CD4-positive, CD25-positive, alpha-beta regulatory T cell (primary cell): ENCODE measurements at regions not wholly inside any gene's neighbourhood (a gene's known extent, or its start where the extent isn't known, plus 50 kb on each side); places are given as distances from the start of the nearest gene placed in this dataset.

ENCODE experiments used
- ATAC-seq, 2 donors: fragments of 150-1000 bp; cut with Tn5 transposase; one replicate each; pipeline ENCODE4 v1.10.0; 2021; ENCODE audit warnings: low read depth in 2 of 2, moderate number of reproducible peaks in 2 of 2, moderate library complexity in 1 of 2
- DNase-seq, 3 donors: peaks; one replicate each; pipeline versions ENCODE4 v3.0.0 to v3.0.0-alpha.2; 2012 to 2022; ENCODE audit warnings: mixed read lengths in 1 of 3
- H3K27ac ChIP-seq: one replicate; pipeline ENCODE4 v1.7.0; 2013; ENCODE audit warnings: mild to moderate bottlenecking, low read length; ENCODE audit not compliant: insufficient read depth, poor library complexity, severe bottlenecking
- H3K27me3 ChIP-seq: one replicate; pipeline ENCODE4 v1.7.0; 2013; ENCODE audit warnings: low read length; ENCODE audit not compliant: control insufficient read depth, insufficient read depth
- H3K36me3 ChIP-seq: one replicate; pipeline ENCODE4 v1.7.0; 2013; ENCODE audit warnings: mild to moderate bottlenecking, low read length, moderate library complexity; ENCODE audit not compliant: control insufficient read depth, insufficient read depth
- H3K4me1 ChIP-seq: 2 replicates; pipeline ENCODE4 v1.7.0; 2013; ENCODE audit warnings: mild to moderate bottlenecking, low read length; ENCODE audit not compliant: insufficient read depth, control insufficient read depth, poor library complexity, severe bottlenecking
- H3K4me3 ChIP-seq: one replicate; pipeline ENCODE4 v1.7.0; 2013; ENCODE audit warnings: low read depth, mild to moderate bottlenecking, low read length, moderate library complexity
- H3K9me3 ChIP-seq, 2 experiments: 1 replicate in 1 of 2; 2 replicates in 1 of 2; pipeline ENCODE4 v1.7.0; 2013; ENCODE audit warnings: low read length in 2 of 2, mild to moderate bottlenecking in 1 of 2, moderate library complexity in 1 of 2; ENCODE audit not compliant: control insufficient read depth in 2 of 2
- H3K27ac Mint-ChIP-seq, 3 donors: one replicate each; pipeline ENCODE4 v1.8.0; 2020 to 2022; ENCODE audit warnings: mild to moderate bottlenecking in 3 of 3, mixed read lengths in 3 of 3, moderate library complexity in 2 of 3
- H3K27me3 Mint-ChIP-seq: one replicate; pipeline ENCODE4 v1.8.0; 2022; ENCODE audit warnings: mild to moderate bottlenecking, mixed read lengths
- H3K36me3 Mint-ChIP-seq: one replicate; pipeline ENCODE4 v1.8.0; 2020; ENCODE audit warnings: mixed read lengths
- H3K4me1 Mint-ChIP-seq, 4 donors: one replicate each; pipeline ENCODE4 v1.8.0; 2020 to 2022; ENCODE audit warnings: mixed read lengths in 4 of 4, mild to moderate bottlenecking in 1 of 4
- H3K4me3 Mint-ChIP-seq, 4 donors: one replicate each; pipeline ENCODE4 v1.8.0; 2020 to 2022; ENCODE audit warnings: mild to moderate bottlenecking in 4 of 4, mixed read lengths in 4 of 4, moderate library complexity in 3 of 4
- H3K9me3 Mint-ChIP-seq, 7 donors: one replicate each; pipeline ENCODE4 v1.8.0; 2020 to 2022; ENCODE audit warnings: mixed read lengths in 7 of 7, mild to moderate bottlenecking in 3 of 7, moderate library complexity in 2 of 7

DNA sequence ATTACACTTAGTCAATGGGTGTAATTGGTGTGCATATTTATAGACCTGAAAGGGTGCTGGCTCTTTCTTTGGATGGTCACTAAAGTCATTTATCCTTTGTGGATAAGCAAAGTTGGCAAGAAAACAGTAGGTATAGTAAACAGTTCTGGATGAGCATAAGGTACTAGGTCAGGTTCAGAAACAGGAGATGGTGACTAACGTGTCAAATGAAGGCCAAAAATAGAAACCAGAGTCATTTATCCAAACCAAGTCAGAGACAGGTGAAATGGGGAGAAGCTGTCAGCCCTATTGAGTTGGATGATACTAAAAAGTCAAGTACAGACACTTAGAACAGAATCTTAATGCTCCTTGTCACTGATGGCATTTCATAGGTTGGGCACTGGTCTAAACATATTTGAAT lies 313.1 kb downstream of the KLHL13 start:
- DNase-seq (no peak), ATAC-seq (no peak)
- H3K9me3 Mint-ChIP-seq: peaks cover 0 to 7% (median 2%) of the 10 kb centered on the region in 7 donors
- no peaks in the 10 kb centered on the region for H3K27me3 Mint-ChIP-seq
- H3K27ac Mint-ChIP-seq: no peak overlapping the region
- Histone ChIP-seq H3K4me3 (no peak overlapping the region), H3K36me3 (no peaks in the 10 kb centered on the region), H3K27ac (no peak overlapping the region), H3K27me3 (no peaks in the 10 kb centered on the region), H3K4me1 (no peaks in the 10 kb centered on the region), H3K9me3 (no peaks in the 10 kb centered on the region)
- no peaks in the 10 kb centered on the region for H3K36me3 Mint-ChIP-seq
- H3K4me3 Mint-ChIP-seq: no peak overlapping the region
- H3K4me1 Mint-ChIP-seq: no peaks in the 10 kb centered on the region

DNA sequence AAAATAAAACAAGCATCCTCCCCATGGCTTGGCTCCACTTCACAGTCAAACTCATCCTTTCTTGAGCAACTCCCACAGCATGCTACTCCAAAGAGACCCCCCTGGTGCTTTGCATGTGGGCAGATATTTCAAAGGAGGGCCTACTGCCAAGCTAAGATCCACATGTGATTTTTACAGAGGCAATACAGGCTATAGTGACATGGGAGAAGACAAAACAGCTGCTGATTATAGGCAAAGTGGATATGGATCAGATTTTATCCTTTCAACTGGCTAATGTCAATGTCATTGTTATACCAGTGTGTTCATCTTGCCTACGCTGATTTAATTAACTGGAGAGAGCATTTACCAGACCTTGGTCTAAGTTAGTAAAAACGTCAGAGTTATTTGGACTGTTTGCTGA lies 328.3 kb downstream of the KLHL13 start:
- Mint-ChIP-seq H3K4me1 (no peaks in the 10 kb centered on the region), H3K9me3 (peaks cover 0 to 5% (median 1%) of the 10 kb centered on the region in 7 donors), H3K36me3 (no peaks in the 10 kb centered on the region), H3K27me3 (no peaks in the 10 kb centered on the region), H3K4me3 (no peak overlapping the region), H3K27ac (no peak overlapping the region)
- ATAC-seq: no peak
- H3K4me3 ChIP-seq: no peak overlapping the region
- no peaks in the 10 kb centered on the region for H3K9me3 ChIP-seq
- H3K36me3 ChIP-seq: no peaks in the 10 kb centered on the region
- H3K27ac ChIP-seq: no peak overlapping the region
- H3K4me1 ChIP-seq: no peaks in the 10 kb centered on the region
- DNase-seq: no peak
- no peaks in the 10 kb centered on the region for H3K27me3 ChIP-seq

DNA sequence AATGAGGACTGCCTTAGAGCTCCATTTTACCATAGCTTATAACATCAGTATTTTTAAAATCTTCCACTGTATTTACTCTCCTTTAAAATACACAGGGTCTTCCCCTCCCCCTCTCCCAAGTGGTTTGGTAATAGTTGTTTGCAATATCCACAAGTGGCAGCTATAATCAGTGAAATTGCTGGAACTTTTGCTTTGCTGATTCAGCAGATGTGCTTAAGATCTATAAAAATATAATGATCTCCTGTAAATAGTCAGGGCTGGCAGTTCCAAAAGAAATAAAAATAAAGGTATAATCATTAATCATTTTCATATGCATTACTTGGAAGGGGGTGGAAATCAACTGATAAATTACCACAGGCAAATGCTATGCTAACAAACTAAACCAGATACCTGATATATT lies 345.2 kb downstream of the KLHL13 start:
- H3K36me3 ChIP-seq: no peaks in the 10 kb centered on the region
- H3K9me3 ChIP-seq: no peaks in the 10 kb centered on the region
- no peak for DNase-seq

DNA sequence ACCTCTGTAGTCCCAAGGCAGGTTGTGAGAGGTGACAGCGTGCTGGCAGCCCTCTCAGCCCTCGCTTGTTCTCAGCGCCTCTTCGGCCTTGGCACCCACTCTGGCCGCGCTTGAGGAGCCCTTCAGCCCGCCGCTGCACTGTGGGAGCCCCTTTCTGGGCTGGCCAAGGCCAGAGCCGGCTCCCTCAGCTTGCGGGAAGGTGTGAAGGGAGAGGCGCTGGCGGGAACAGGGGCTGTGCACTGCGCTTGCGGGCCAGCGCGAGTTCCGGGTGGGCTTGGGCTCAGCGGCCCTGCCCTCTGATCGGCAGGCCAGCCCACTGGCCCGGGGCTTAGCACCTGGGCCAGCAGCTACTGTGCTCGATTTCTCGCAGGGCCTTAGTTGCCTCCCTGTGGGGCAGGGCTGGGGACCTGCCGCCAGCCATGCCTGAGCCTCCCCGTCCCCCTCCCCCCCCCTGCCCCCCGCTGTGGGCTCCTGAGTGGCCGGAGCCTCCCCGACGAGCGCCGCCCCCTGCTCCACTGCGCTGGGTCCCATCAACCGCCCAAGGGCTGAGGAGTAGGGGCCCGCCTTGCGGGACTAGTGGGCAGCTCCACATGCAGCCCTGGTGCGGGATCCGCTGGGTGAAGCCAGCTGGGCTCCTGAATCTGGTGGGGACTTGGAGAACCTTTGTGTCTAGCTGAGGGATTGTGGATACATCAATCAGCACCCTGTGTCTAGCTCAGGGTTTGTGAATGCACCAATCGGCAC lies 347.6 kb downstream of the KLHL13 start:
- Histone ChIP-seq H3K4me1 (no peaks in the 10 kb centered on the region), H3K9me3 (no peaks in the 10 kb centered on the region), H3K27ac (no peak overlapping the region), H3K27me3 (no peaks in the 10 kb centered on the region), H3K4me3 (no peak overlapping the region), H3K36me3 (no peaks in the 10 kb centered on the region)
- Mint-ChIP-seq H3K27ac (no peak overlapping the region), H3K4me3 (no peak overlapping the region), H3K27me3 (no peaks in the 10 kb centered on the region), H3K4me1 (no peaks in the 10 kb centered on the region), H3K36me3 (no peaks in the 10 kb centered on the region), H3K9me3 (peaks cover 0 to 5% (median 0%) of the 10 kb centered on the region in 7 donors)
- DNase-seq (no peak), ATAC-seq (no peak)

More for the DNA sequence above, 345.2 kb downstream of the KLHL13 start:
- no peak overlapping the region for H3K27ac ChIP-seq
- no peak overlapping the region for H3K4me3 ChIP-seq
- Mint-ChIP-seq H3K4me1 (no peaks in the 10 kb centered on the region), H3K27ac (no peak overlapping the region), H3K36me3 (no peaks in the 10 kb centered on the region), H3K4me3 (no peak overlapping the region), H3K9me3 (peaks cover 0 to 5% (median 0%) of the 10 kb centered on the region in 7 donors), H3K27me3 (no peaks in the 10 kb centered on the region)
- no peak for ATAC-seq
- no peaks in the 10 kb centered on the region for H3K27me3 ChIP-seq
- H3K4me1 ChIP-seq: no peaks in the 10 kb centered on the region

DNA sequence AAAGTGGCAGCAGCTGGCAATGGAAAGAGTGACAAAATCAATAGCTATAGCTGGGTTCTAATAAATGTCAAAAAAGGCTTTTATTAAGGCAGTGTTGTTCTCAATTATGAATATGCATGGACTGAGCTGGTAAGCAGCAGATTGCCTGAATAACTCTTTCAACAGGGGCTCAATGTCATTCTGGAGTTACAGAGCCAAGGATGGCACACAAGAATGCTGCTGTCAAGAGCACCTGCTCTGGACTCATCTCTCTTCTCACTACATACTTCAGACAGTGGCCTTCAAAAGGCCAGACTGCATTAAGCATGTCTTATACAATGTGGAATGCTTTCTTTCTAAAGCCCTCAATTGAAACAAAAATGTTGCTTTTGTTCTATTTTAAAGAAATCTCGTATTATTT lies 351.4 kb downstream of the KLHL13 start:
- Mint-ChIP-seq H3K4me3 (no peak overlapping the region), H3K27ac (no peak overlapping the region), H3K36me3 (no peaks in the 10 kb centered on the region), H3K4me1 (no peaks in the 10 kb centered on the region), H3K27me3 (no peaks in the 10 kb centered on the region), H3K9me3 (peaks cover 0 to 2% (median 0%) of the 10 kb centered on the region in 7 donors)
- Histone ChIP-seq H3K9me3 (no peaks in the 10 kb centered on the region), H3K27me3 (no peaks in the 10 kb centered on the region), H3K4me1 (no peaks in the 10 kb centered on the region), H3K4me3 (no peak overlapping the region), H3K27ac (no peak overlapping the region), H3K36me3 (no peaks in the 10 kb centered on the region)
- ATAC-seq (no peak), DNase-seq (no peak)

DNA sequence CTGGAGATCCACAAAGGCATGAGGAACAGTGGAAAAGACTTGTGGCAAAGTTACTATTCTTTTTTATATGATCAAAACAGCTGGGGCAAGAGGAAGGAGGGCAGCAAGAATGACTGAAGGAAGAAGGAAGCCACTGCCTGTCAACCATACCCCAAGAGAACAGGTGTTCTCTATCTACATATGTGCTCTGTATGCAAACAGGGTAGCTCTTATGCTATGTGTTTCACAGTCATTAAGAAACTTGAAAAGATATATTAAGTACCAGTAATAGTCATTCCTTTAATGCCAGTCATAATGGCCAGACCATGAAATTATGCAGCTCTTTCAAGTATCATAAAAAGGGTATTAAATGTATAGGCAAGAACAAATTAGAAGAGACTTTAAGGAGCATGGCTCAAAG lies 363.9 kb downstream of the KLHL13 start:
- no peak overlapping the region for H3K27ac Mint-ChIP-seq
- Histone ChIP-seq H3K36me3 (no peaks in the 10 kb centered on the region), H3K27me3 (no peaks in the 10 kb centered on the region), H3K4me3 (no peak overlapping the region), H3K9me3 (no peaks in the 10 kb centered on the region), H3K4me1 (no peaks in the 10 kb centered on the region), H3K27ac (no peak overlapping the region)
- no peaks in the 10 kb centered on the region for H3K36me3 Mint-ChIP-seq
- no peak overlapping the region for H3K4me3 Mint-ChIP-seq
- no peaks in the 10 kb centered on the region for H3K4me1 Mint-ChIP-seq
- no peaks in the 10 kb centered on the region for H3K27me3 Mint-ChIP-seq
- H3K9me3 Mint-ChIP-seq: peaks cover 0 to 8% (median 1%) of the 10 kb centered on the region in 7 donors
- no peak for ATAC-seq
- DNase-seq: no peak

DNA sequence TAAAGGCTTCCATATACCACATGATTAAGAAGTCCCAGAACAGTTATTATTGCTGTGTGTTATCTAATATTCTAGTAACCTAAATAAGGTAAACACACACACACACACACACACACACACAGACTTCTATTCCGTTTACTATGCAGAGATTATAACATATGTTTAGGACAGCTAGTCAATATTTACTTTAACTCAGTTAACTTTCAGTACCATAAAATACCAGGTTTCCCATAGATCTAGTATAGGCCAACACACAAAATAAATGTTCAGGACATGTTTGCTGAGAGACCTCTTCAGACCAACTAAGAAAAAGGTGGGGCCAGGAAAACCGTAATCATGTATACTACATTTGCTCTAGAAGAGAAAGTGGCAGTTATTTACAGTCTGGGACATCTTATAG lies 365.5 kb downstream of the KLHL13 start:
- Mint-ChIP-seq H3K27me3 (no peaks in the 10 kb centered on the region), H3K9me3 (peaks cover 0 to 11% (median 1%) of the 10 kb centered on the region in 7 donors), H3K4me1 (no peaks in the 10 kb centered on the region), H3K4me3 (no peak overlapping the region), H3K36me3 (no peaks in the 10 kb centered on the region), H3K27ac (no peak overlapping the region)
- no peak overlapping the region for H3K27ac ChIP-seq
- DNase-seq: no peak
- ATAC-seq: no peak
- no peaks in the 10 kb centered on the region for H3K9me3 ChIP-seq
- H3K36me3 ChIP-seq: no peaks in the 10 kb centered on the region
- no peak overlapping the region for H3K4me3 ChIP-seq
- no peaks in the 10 kb centered on the region for H3K27me3 ChIP-seq
- no peaks in the 10 kb centered on the region for H3K4me1 ChIP-seq

DNA sequence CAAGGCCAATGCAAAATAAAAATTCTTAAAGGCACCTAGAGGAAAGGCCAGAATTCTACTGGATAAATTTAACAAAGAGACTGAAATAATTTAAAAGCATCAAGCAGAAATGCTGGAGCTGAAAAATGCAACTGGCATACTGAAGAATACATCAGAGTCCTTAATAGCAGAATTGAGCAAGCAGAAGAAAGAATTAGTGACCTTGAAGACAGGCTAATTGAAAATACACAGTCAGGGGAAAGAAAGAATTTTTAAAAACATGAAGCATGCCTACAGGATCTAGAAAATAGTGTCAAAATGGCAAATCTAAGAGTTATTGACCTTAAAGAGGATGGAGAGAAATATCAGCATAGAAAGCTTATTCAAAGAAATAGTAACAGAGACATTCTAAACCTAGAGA lies 371.7 kb downstream of the KLHL13 start:
- H3K4me1 Mint-ChIP-seq: no peaks in the 10 kb centered on the region
- Histone ChIP-seq H3K4me1 (no peaks in the 10 kb centered on the region), H3K4me3 (no peak overlapping the region), H3K36me3 (no peaks in the 10 kb centered on the region), H3K27me3 (no peaks in the 10 kb centered on the region), H3K27ac (no peak overlapping the region), H3K9me3 (no peaks in the 10 kb centered on the region)
- H3K9me3 Mint-ChIP-seq: peaks cover 0 to 11% (median 5%) of the 10 kb centered on the region in 7 donors
- H3K27ac Mint-ChIP-seq: no peak overlapping the region
- no peaks in the 10 kb centered on the region for H3K27me3 Mint-ChIP-seq
- no peak overlapping the region for H3K4me3 Mint-ChIP-seq
- ATAC-seq (no peak), DNase-seq (no peak)
- H3K36me3 Mint-ChIP-seq: no peaks in the 10 kb centered on the region
